ENCODE measurements at regions not wholly inside any gene's neighbourhood (a gene's known extent, or its start where the extent isn't known, plus 50 kb on each side); places are given as distances from the start of the nearest gene placed in this dataset.
A peak's percentile ranks its signal among the peaks of the same experiment; 100 is the strongest.

- no peak for DNase-seq (ENCODE audit: low read depth)
- no peak for TF ChIP-seq CTCF (conservative IDR thresholded peaks at IDR 0.05; ENCODE audit: control insufficient read depth, insufficient read depth, low read depth, low read length)
- H3K4me3 ChIP-seq (ENCODE audit: control insufficient read depth, low read depth, low read length): no peak overlapping the region
These were observed 253.1 kb downstream of the OMA1 start for GRCh38 chr1:58293388-58293787.

- no peak overlapping the region for H3K4me3 ChIP-seq (ENCODE audit: control insufficient read depth, low read depth, low read length)
- no peak for TF ChIP-seq CTCF (conservative IDR thresholded peaks at IDR 0.05; ENCODE audit: control insufficient read depth, insufficient read depth, low read depth, low read length)
- DNase-seq (ENCODE audit: low read depth): peak; percentile 15
These were observed 255.7 kb downstream of the OMA1 start for GRCh38 chr1:58290685-58291372.

GRCh38 chr1:58288624-58289142, 257.8 kb downstream of the OMA1 start:
- H3K4me3 ChIP-seq (ENCODE audit: control insufficient read depth, low read depth, low read length): no peak overlapping the region
- TF ChIP-seq CTCF (conservative IDR thresholded peaks at IDR 0.05; ENCODE audit: control insufficient read depth, insufficient read depth, low read depth, low read length): no peak
- DNase-seq (ENCODE audit: low read depth): no peak

GRCh38 chr1:58287894-58288623, 258.5 kb downstream of the OMA1 start:
- no peak overlapping the region for H3K4me3 ChIP-seq (ENCODE audit: control insufficient read depth, low read depth, low read length)
- DNase-seq (ENCODE audit: low read depth): no peak
- TF ChIP-seq CTCF (conservative IDR thresholded peaks at IDR 0.05; ENCODE audit: control insufficient read depth, insufficient read depth, low read depth, low read length): no peak

GRCh38 chr1:58284225-58284510, 262.4 kb downstream of the OMA1 start:
- no peak for DNase-seq (ENCODE audit: low read depth)
- TF ChIP-seq CTCF (conservative IDR thresholded peaks at IDR 0.05; ENCODE audit: control insufficient read depth, insufficient read depth, low read depth, low read length): no peak
- H3K4me3 ChIP-seq (ENCODE audit: control insufficient read depth, low read depth, low read length): no peak overlapping the region

- DNase-seq (ENCODE audit: low read depth): peak; percentile 7
- TF ChIP-seq CTCF (conservative IDR thresholded peaks at IDR 0.05; ENCODE audit: control insufficient read depth, insufficient read depth, low read depth, low read length): no peak
- no peak overlapping the region for H3K4me3 ChIP-seq (ENCODE audit: control insufficient read depth, low read depth, low read length)
These were observed 262.9 kb downstream of the OMA1 start for GRCh38 chr1:58283388-58284224.

All from fibroblast of mammary gland (primary cell).